Panc1 (cell line): ENCODE measurements at regions not wholly inside any gene's neighbourhood (a gene's known extent, or its start where the extent isn't known, plus 50 kb on each side); places are given as distances from the start of the nearest gene placed in this dataset.
A peak's percentile ranks its signal among the peaks of the same experiment; 100 is the strongest.

Experiments used
- ATAC-seq: fragments of 200-7000 bp; cut with Tn5 transposase; 2 replicates; pipeline ENCODE4 v1.9.1; 2020; ENCODE audit warnings: mild to moderate bottlenecking, moderate library complexity
- BruUV-seq: library from RNA; stranded (reverse); fragments of 400-500 nt; replicated peaks from 2 replicates; lab custom pipeline; 2021; lab: Mats Ljungman, UMichigan
- CTCF ChIA-PET: fragments of 300-600 bp; sonication (Branson Sonifier 250); formaldehyde crosslinking; loops from one replicate; lab custom pipeline; 2022; ENCODE audit warnings: antibody characterized with exemption; lab: Charles Lee
- POLR2A ChIA-PET: fragments of 300-600 bp; sonication (Branson Sonifier 250); formaldehyde crosslinking; loops from one replicate; lab custom pipeline; 2022; ENCODE audit warnings: antibody characterized with exemption; lab: Charles Lee
- DNase-seq: peaks from one replicate; pipeline ENCODE4 v3.0.0-alpha.2; 2010; ENCODE audit warnings: low read depth, low spot score
- H3K27ac ChIP-seq: 2 replicates; pipeline ENCODE4 v1.5.1; 2011; ENCODE audit warnings: mild to moderate bottlenecking, low read length, inconsistent platforms
- H3K27me3 ChIP-seq: fragments of 200-500 bp; sonication (Bioruptor generic); 2 replicates; pipeline ENCODE4 v1.6.0; 2014; ENCODE audit warnings: low read length, inconsistent platforms; ENCODE audit not compliant: control insufficient read depth, insufficient read depth
- H3K36me3 ChIP-seq: fragments of 200-500 bp; sonication (Bioruptor generic); 2 replicates; pipeline ENCODE4 v1.5.1; 2014; ENCODE audit warnings: inconsistent platforms, mild to moderate bottlenecking, low read length, moderate library complexity; ENCODE audit not compliant: control insufficient read depth, insufficient read depth
- H3K4me1 ChIP-seq: 2 replicates; pipeline ENCODE4 v1.5.1; 2011; ENCODE audit warnings: inconsistent platforms, mild to moderate bottlenecking, low read length, moderate library complexity; ENCODE audit not compliant: control insufficient read depth, insufficient read depth
- H3K4me3 ChIP-seq, 2 experiments: 2 replicates each; pipeline ENCODE4 v1.5.1; 2011 to 2012; ENCODE audit warnings: low read depth in 2 of 2, low read length in 2 of 2, mild to moderate bottlenecking in 2 of 2, inconsistent platforms in 1 of 2, moderate library complexity in 1 of 2
- H3K9me3 ChIP-seq: fragments of 200-500 bp; sonication (Bioruptor generic); 2 replicates; pipeline ENCODE4 v1.5.1; 2014; ENCODE audit warnings: low read depth, mild to moderate bottlenecking, inconsistent platforms, low read length, moderate library complexity; ENCODE audit not compliant: control insufficient read depth, insufficient read depth
- POLR2AphosphoS5 ChIP-seq: IDR thresholded peaks from 2 replicates; pipeline ENCODE4 v1.6.1; 2012; ENCODE audit warnings: mild to moderate bottlenecking, low read depth, low read length, moderate library complexity
- SIN3A ChIP-seq: IDR thresholded peaks from 2 replicates; pipeline ENCODE4 v1.6.1; 2012; ENCODE audit warnings: low read depth, mild to moderate bottlenecking, low read length, moderate library complexity, borderline replicate concordance; ENCODE audit not compliant: insufficient read depth
- TCF7L2 ChIP-seq: IDR thresholded peaks from 2 replicates; pipeline ENCODE4 v1.6.1; 2011; ENCODE audit warnings: mild to moderate bottlenecking, low read depth, low read length, inconsistent platforms
- in situ Hi-C: cut with HindIII; loops from 2 replicates; pipeline ENCODE4 v1.10.0; 2016; ENCODE audit warnings: low sequenced_read_pairs, low pct_unique_long_range_greater_than_20kb
- intact Hi-C: fragments of 100-400 bp; cut with micrococcal nuclease; formaldehyde crosslinking; loops from one replicate; pipeline ENCODE4 v1.10.0; 2022; ENCODE audit not compliant: unreplicated experiment
- TF ChIP-seq, protein P1 (sequence below), 2 experiments: IDR thresholded peaks; 2 replicates each; pipeline ENCODE4 v1.6.1; 2011 to 2012; ENCODE audit warnings: low read depth in 2 of 2, control low read depth in 1 of 2, low read length in 1 of 2, mild to moderate bottlenecking in 1 of 2, moderate library complexity in 1 of 2; ENCODE audit not compliant: insufficient read depth in 1 of 2
- TF ChIP-seq, protein P2 (sequence below): fragments of 450-650 bp; IDR thresholded peaks from 2 replicates; pipeline ENCODE4 v1.5.1; 2017; ENCODE audit warnings: mild to moderate bottlenecking

DNA sequence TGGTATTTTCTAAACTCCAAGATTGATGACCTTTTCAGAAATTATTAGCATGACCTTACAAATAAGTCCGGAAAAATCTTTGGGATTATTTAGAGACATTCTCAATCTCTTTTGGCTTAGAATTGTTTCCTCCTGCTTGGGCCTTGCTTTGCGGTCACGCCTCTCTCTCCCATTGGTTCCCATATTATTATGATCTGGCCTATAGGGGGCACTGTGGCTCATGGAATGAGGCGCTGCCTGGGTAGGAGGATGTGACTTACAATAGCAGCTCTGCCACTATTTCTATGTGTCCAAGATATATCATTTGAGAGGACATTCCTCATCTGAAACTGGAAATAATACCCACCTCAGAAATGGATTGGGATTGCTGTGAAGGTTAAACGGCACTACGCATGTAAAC lies 464.9 kb downstream of the MFSD1 start:
- intact Hi-C loops: loop anchor here (5.0 kb wide), 1 partner anchor 741 kb away; no protein-coding TSS in a partner anchor
- H3K4me1 ChIP-seq: peaks cover 2% of the 10 kb centered on the region; the same call in 1 of the 2 replicates
- no peak overlapping the region for H3K27ac ChIP-seq
- no TSS peak for BruUV-seq
- POLR2A ChIA-PET: no interaction called here
- TF ChIP-seq, protein P1, sequence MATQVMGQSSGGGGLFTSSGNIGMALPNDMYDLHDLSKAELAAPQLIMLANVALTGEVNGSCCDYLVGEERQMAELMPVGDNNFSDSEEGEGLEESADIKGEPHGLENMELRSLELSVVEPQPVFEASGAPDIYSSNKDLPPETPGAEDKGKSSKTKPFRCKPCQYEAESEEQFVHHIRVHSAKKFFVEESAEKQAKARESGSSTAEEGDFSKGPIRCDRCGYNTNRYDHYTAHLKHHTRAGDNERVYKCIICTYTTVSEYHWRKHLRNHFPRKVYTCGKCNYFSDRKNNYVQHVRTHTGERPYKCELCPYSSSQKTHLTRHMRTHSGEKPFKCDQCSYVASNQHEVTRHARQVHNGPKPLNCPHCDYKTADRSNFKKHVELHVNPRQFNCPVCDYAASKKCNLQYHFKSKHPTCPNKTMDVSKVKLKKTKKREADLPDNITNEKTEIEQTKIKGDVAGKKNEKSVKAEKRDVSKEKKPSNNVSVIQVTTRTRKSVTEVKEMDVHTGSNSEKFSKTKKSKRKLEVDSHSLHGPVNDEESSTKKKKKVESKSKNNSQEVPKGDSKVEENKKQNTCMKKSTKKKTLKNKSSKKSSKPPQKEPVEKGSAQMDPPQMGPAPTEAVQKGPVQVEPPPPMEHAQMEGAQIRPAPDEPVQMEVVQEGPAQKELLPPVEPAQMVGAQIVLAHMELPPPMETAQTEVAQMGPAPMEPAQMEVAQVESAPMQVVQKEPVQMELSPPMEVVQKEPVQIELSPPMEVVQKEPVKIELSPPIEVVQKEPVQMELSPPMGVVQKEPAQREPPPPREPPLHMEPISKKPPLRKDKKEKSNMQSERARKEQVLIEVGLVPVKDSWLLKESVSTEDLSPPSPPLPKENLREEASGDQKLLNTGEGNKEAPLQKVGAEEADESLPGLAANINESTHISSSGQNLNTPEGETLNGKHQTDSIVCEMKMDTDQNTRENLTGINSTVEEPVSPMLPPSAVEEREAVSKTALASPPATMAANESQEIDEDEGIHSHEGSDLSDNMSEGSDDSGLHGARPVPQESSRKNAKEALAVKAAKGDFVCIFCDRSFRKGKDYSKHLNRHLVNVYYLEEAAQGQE (IDR thresholded peaks at IDR 0.05; ENCODE audit: insufficient read depth in 1 of 2, low read depth in 2 of 2, low read length in 1 of 2): no peak
- TF ChIP-seq TCF7L2 (no peak), SIN3A (no peak), POLR2AphosphoS5 (no peak)
- TF ChIP-seq, protein P2, sequence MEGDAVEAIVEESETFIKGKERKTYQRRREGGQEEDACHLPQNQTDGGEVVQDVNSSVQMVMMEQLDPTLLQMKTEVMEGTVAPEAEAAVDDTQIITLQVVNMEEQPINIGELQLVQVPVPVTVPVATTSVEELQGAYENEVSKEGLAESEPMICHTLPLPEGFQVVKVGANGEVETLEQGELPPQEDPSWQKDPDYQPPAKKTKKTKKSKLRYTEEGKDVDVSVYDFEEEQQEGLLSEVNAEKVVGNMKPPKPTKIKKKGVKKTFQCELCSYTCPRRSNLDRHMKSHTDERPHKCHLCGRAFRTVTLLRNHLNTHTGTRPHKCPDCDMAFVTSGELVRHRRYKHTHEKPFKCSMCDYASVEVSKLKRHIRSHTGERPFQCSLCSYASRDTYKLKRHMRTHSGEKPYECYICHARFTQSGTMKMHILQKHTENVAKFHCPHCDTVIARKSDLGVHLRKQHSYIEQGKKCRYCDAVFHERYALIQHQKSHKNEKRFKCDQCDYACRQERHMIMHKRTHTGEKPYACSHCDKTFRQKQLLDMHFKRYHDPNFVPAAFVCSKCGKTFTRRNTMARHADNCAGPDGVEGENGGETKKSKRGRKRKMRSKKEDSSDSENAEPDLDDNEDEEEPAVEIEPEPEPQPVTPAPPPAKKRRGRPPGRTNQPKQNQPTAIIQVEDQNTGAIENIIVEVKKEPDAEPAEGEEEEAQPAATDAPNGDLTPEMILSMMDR: peak; percentile 73
- in situ Hi-C loops: no loop called here
- peaks cover 2% of the 10 kb centered on the region; the same call in 1 of the 2 replicates for H3K27me3 ChIP-seq
- no peaks in the 10 kb centered on the region for H3K36me3 ChIP-seq
- H3K9me3 ChIP-seq: no peaks in the 10 kb centered on the region
- no peak overlapping the region for H3K4me3 ChIP-seq
- DNase-seq (no peak), ATAC-seq (no peak; the same call in 1 of the 2 replicates)
- CTCF ChIA-PET: interaction anchor here (1.1 kb wide), 1 partner anchor 538 kb away, joined by 4 read pairs; no protein-coding TSS in a partner anchor

GRCh38 chr3:159271799-159272512 lies 470.1 kb downstream of the MFSD1 start:
- no peaks in the 10 kb centered on the region for H3K36me3 ChIP-seq
- H3K9me3 ChIP-seq: no peaks in the 10 kb centered on the region
- peaks cover 3% of the 10 kb centered on the region; the same call in 1 of the 2 replicates for H3K27me3 ChIP-seq
- TF ChIP-seq, protein P2: no peak
- TF ChIP-seq SIN3A (no peak), POLR2AphosphoS5 (no peak), TCF7L2 (no peak)
- TF ChIP-seq, protein P1 (IDR thresholded peaks at IDR 0.05; ENCODE audit: insufficient read depth in 1 of 2, low read depth in 2 of 2, low read length in 1 of 2): no peak
- intact Hi-C loops: no loop called here
- ChIA-PET POLR2A (no interaction called here), CTCF (no interaction called here)
- in situ Hi-C loops: no loop called here
- BruUV-seq: no TSS peak
- ATAC-seq (no peak), DNase-seq (no peak)
- H3K4me1 ChIP-seq: no peaks in the 10 kb centered on the region
- no peak overlapping the region for H3K4me3 ChIP-seq
- no peak overlapping the region for H3K27ac ChIP-seq
